Neutrophil (primary cell): ENCODE measurements at regions not wholly inside any gene's neighbourhood (a gene's known extent, or its start where the extent isn't known, plus 50 kb on each side); places are given as distances from the start of the nearest gene placed in this dataset.

Experiments
- H3K27ac ChIP-seq: fragments of 200-600 bp; sonication (generic); 2 replicates; pipeline ENCODE4 v1.5.1; 2016; ENCODE audit warnings: mild to moderate bottlenecking, moderate library complexity
- H3K27me3 ChIP-seq: fragments of 200-600 bp; sonication (generic); 2 replicates; pipeline ENCODE4 v1.6.0; 2016; ENCODE audit warnings: mild to moderate bottlenecking
- H3K36me3 ChIP-seq: fragments of 200-600 bp; sonication (generic); 2 replicates; pipeline ENCODE4 v1.5.1; 2017
- H3K4me1 ChIP-seq, 2 experiments: fragments of 200-600 bp in 1 of 2; sonication (generic) in 1 of 2; 1 replicate in 1 of 2; 2 replicates in 1 of 2; pipeline versions ENCODE4 v1.5.1 to v1.6.1; 2013 to 2016; ENCODE audit warnings: low read depth in 1 of 2, low read length in 1 of 2, mild to moderate bottlenecking in 1 of 2, moderate library complexity in 1 of 2; ENCODE audit not compliant: control insufficient read depth in 1 of 2, insufficient read depth in 1 of 2
- H3K4me3 ChIP-seq, 2 experiments: fragments of 200-600 bp in 1 of 2; sonication (generic) in 1 of 2; 1 replicate in 1 of 2; 2 replicates in 1 of 2; pipeline ENCODE4 v1.5.1; 2013 to 2016; ENCODE audit warnings: low read depth in 1 of 2, low read length in 1 of 2, mild to moderate bottlenecking in 1 of 2, moderate library complexity in 1 of 2
- H3K9me3 ChIP-seq: fragments of 200-600 bp; sonication (generic); 2 replicates; pipeline ENCODE4 v1.5.1; 2016
- CTCF ChIP-seq: fragments of 200-600 bp; sonication (generic); IDR thresholded peaks from 2 replicates; pipeline ENCODE4 v1.5.1; 2016; ENCODE audit warnings: antibody characterized with exemption

DNA sequence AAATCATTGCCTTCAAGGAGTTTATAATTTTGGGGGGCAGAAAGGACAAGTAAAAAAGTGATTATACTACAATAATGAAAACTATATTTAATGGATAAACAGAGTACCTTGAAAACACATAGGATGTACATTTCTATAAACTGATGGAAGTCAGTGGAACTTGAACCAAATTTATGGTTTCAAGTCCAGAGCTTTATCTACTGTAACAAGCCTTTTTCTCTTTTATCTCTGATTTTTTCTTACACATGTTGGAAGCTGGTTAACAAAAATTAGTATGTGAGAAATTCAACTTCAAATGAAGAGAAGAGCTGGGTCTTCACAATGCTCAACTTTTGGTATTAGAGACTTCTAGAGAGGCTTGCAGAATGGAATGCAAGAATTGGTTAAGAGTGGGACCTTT lies 393.6 kb downstream of the LMO7 start:
- H3K9me3 ChIP-seq = no peaks in the 10 kb centered on the region
- TF ChIP-seq CTCF = no peak
- H3K27me3 ChIP-seq = no peaks in the 10 kb centered on the region
- no peak overlapping the region for H3K4me3 ChIP-seq
- no peak overlapping the region for H3K27ac ChIP-seq
- no peaks in the 10 kb centered on the region for H3K4me1 ChIP-seq
- H3K36me3 ChIP-seq = no peaks in the 10 kb centered on the region

GRCh38 chr13:76029088-76029487 lies 393.0 kb downstream of the LMO7 start:
- no peaks in the 10 kb centered on the region for H3K27me3 ChIP-seq
- no peak overlapping the region for H3K27ac ChIP-seq
- no peaks in the 10 kb centered on the region for H3K36me3 ChIP-seq
- TF ChIP-seq CTCF = no peak
- H3K4me1 ChIP-seq = no peaks in the 10 kb centered on the region
- H3K4me3 ChIP-seq = no peak overlapping the region
- H3K9me3 ChIP-seq = no peaks in the 10 kb centered on the region

DNA sequence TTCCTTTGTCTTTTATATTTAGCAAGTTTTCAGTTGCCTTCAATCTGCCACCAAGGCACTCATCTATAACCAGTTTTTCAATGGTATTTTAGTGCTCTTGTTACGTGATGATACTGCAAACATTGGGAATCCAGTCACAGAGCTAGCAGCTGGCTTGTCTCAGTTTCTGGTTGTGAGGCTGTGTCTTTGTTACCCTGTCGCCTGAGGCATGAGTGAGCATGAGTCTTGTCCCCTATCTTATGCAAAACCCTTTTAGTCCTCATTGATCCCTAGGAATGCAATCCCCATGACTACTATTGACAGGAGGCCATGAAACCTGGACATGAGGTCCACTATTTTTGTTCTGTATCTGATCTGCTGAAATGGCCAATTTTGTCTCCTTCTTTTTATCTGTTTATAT lies 391.0 kb downstream of the LMO7 start:
- no peaks in the 10 kb centered on the region for H3K36me3 ChIP-seq
- H3K4me3 ChIP-seq = no peak overlapping the region
- no peak overlapping the region for H3K27ac ChIP-seq
- H3K9me3 ChIP-seq = no peaks in the 10 kb centered on the region
- TF ChIP-seq CTCF = no peak
- no peaks in the 10 kb centered on the region for H3K27me3 ChIP-seq
- no peaks in the 10 kb centered on the region for H3K4me1 ChIP-seq

DNA sequence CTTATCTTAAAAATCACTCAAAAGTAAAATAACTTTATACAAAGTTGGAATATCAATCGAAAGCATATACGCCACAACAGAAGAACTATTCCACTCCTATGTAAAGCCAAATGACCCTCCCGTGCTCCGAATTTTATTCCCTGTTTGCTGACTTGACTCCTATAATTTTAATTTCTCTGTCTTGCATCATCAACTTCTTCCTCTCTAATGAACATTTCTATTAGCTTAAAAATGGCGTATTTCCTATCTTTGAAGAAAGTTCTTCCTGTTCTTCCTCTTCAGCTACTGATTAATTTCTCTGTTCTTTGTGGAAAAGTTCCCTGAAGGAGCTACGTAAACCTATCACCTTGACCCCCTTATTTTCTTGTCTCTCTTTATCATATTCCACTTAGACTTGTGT lies 389.3 kb downstream of the LMO7 start:
- Histone ChIP-seq H3K27me3 (no peaks in the 10 kb centered on the region), H3K36me3 (no peaks in the 10 kb centered on the region), H3K9me3 (no peaks in the 10 kb centered on the region), H3K4me1 (no peaks in the 10 kb centered on the region), H3K4me3 (no peak overlapping the region), H3K27ac (no peak overlapping the region)
- no peak for TF ChIP-seq CTCF

- H3K9me3 ChIP-seq = no peaks in the 10 kb centered on the region
- H3K27ac ChIP-seq = no peak overlapping the region
- H3K36me3 ChIP-seq = no peaks in the 10 kb centered on the region
- no peaks in the 10 kb centered on the region for H3K27me3 ChIP-seq
- H3K4me3 ChIP-seq = no peak overlapping the region
- no peak for TF ChIP-seq CTCF
- H3K4me1 ChIP-seq = no peaks in the 10 kb centered on the region
Measured at GRCh38 chr13:76024151-76024550, 388.0 kb downstream of the LMO7 start.

GRCh38 chr13:76023652-76024051 lies 387.5 kb downstream of the LMO7 start:
- no peaks in the 10 kb centered on the region for H3K27me3 ChIP-seq
- no peaks in the 10 kb centered on the region for H3K4me1 ChIP-seq
- no peaks in the 10 kb centered on the region for H3K9me3 ChIP-seq
- no peaks in the 10 kb centered on the region for H3K36me3 ChIP-seq
- no peak for TF ChIP-seq CTCF
- no peak overlapping the region for H3K27ac ChIP-seq
- no peak overlapping the region for H3K4me3 ChIP-seq
